Right lobe of liver (tissue), 6 donors: ENCODE measurements at regions not wholly inside any gene's neighbourhood (a gene's known extent, or its start where the extent isn't known, plus 50 kb on each side); places are given as distances from the start of the nearest gene placed in this dataset.

Source experiments
- ATAC-seq, 4 donors: fragments of 200-7000 bp; cut with Tn5 transposase; one replicate each; pipeline ENCODE4 v1.9.1; 2020; ENCODE audit warnings: mild to moderate bottlenecking in 4 of 4, moderate library complexity in 4 of 4
- DNase-seq, 3 donors: peaks; one replicate each; pipeline ENCODE4 v3.0.0-alpha.2; 2020
- H3K27ac ChIP-seq, 3 donors: fragments of 200-600 bp; one replicate each; pipeline ENCODE4 v1.8.0; 2022
- H3K27me3 ChIP-seq, 2 donors: fragments of 200-600 bp; one replicate each; pipeline ENCODE4 v1.8.0; 2022
- H3K36me3 ChIP-seq, 4 donors: fragments of 200-600 bp; sonication (generic) in 1 of 4; one replicate each; pipeline versions ENCODE4 v1.5.1 to v1.8.0; 2017 to 2022; ENCODE audit warnings: control low read depth in 1 of 4
- H3K4me1 ChIP-seq, 4 donors: fragments of 200-600 bp; sonication (generic) in 1 of 4; one replicate each; pipeline versions ENCODE4 v1.5.1 to v1.8.0; 2017 to 2022; ENCODE audit warnings: control low read depth in 1 of 4
- H3K4me3 ChIP-seq, 3 donors: fragments of 200-600 bp; one replicate each; pipeline ENCODE4 v1.8.0; 2022
- H3K9me3 ChIP-seq, 4 donors: fragments of 200-600 bp; sonication (generic) in 1 of 4; one replicate each; pipeline versions ENCODE4 v1.5.1 to v1.8.0; 2017 to 2022; ENCODE audit warnings: control low read depth in 1 of 4
- CTCF ChIP-seq, 4 donors: fragments of 200-600 bp in 3 of 4; fragments of 450-650 bp in 1 of 4; IDR thresholded peaks; one replicate each; pipeline versions ENCODE4 v1.5.1 to v1.8.0; 2016 to 2022; ENCODE audit warnings: antibody characterized with exemption in 4 of 4, mild to moderate bottlenecking in 2 of 4
- POLR2A ChIP-seq: fragments of 450-650 bp; IDR thresholded peaks from one replicate; pipeline ENCODE4 v1.6.1; 2017; ENCODE audit warnings: antibody characterized with exemption, mild to moderate bottlenecking
- WGBS: methylation state at CpG from one replicate; pipeline ENCODE4 v1.1.6; 2018; ENCODE audit warnings: low coverage, low lambda C conversion rate; ENCODE audit not compliant: insufficient coverage; ENCODE audit errors: missing lambda C conversion rate; 5-methylcytosine and 5-hydroxymethylcytosine counted together
- intact Hi-C, 2 donors: fragments of 100-400 bp; cut with DNase I; formaldehyde crosslinking; loops; one replicate each; pipeline versions ENCODE4 v1.11.2 to v1.14.1; 2022
- donor health status: DM: no; HTN: yes; CAD: no.
- donor health status: DM: no; HTN: no; CAD: no.
- donor health status: DM: no; HTN: no; CAD: no.
- donor health status: DM: no; HTN: yes; CAD: no.
- donor health status: DM: no; HTN: yes; CAD: no.

GRCh38 chr17:83147280-83147679 lies 67.9 kb downstream of the METRNL start:
- intact Hi-C loops = no loop called here
- no peak for ATAC-seq
- no peaks in the 10 kb centered on the region for H3K4me1 ChIP-seq
- no peaks in the 10 kb centered on the region for H3K36me3 ChIP-seq
- no peak overlapping the region for H3K4me3 ChIP-seq
- no peak for DNase-seq
- no peaks in the 10 kb centered on the region for H3K9me3 ChIP-seq
- no peak overlapping the region for H3K27ac ChIP-seq
- TF ChIP-seq POLR2A = no peak
- no peaks in the 10 kb centered on the region for H3K27me3 ChIP-seq

GRCh38 chr17:83148317-83149028 lies 69.1 kb downstream of the METRNL start:
- WGBS = 44% methylated on average over 6 of the region's 17 CpGs
- no peaks in the 10 kb centered on the region for H3K36me3 ChIP-seq
- intact Hi-C loops = no loop called here
- ATAC-seq (no peak), DNase-seq (no peak)
- TF ChIP-seq CTCF (IDR thresholded peaks at IDR 0.05) (no peak), POLR2A (no peak)
- no peaks in the 10 kb centered on the region for H3K9me3 ChIP-seq
- H3K27ac ChIP-seq = no peak overlapping the region
- no peaks in the 10 kb centered on the region for H3K4me1 ChIP-seq
- no peaks in the 10 kb centered on the region for H3K27me3 ChIP-seq
- no peak overlapping the region for H3K4me3 ChIP-seq

GRCh38 chr17:83149029-83149725 lies 69.8 kb downstream of the METRNL start:
- H3K9me3 ChIP-seq = no peaks in the 10 kb centered on the region
- H3K36me3 ChIP-seq = no peaks in the 10 kb centered on the region
- no peaks in the 10 kb centered on the region for H3K4me1 ChIP-seq
- TF ChIP-seq POLR2A (no peak), CTCF (IDR thresholded peaks at IDR 0.05) (no peak)
- intact Hi-C loops = no loop called here
- no peak overlapping the region for H3K4me3 ChIP-seq
- no peak for ATAC-seq
- WGBS = 74% methylated on average over 3 of the region's 9 CpGs
- no peak overlapping the region for H3K27ac ChIP-seq
- H3K27me3 ChIP-seq = no peaks in the 10 kb centered on the region
- no peak for DNase-seq

GRCh38 chr17:83149761-83150251 lies 70.4 kb downstream of the METRNL start:
- no peak for DNase-seq
- 76% methylated on average over 2 of the region's 15 CpGs for WGBS
- H3K4me1 ChIP-seq = no peaks in the 10 kb centered on the region

More at GRCh38 chr17:83149761-83150251, 70.4 kb downstream of the METRNL start:
- intact Hi-C loops = no loop called here
- no peak for TF ChIP-seq CTCF (IDR thresholded peaks at IDR 0.05)
- no peak for TF ChIP-seq POLR2A
- Histone ChIP-seq H3K4me3 (no peak overlapping the region), H3K27me3 (no peaks in the 10 kb centered on the region), H3K9me3 (no peaks in the 10 kb centered on the region), H3K36me3 (no peaks in the 10 kb centered on the region), H3K27ac (no peak overlapping the region)
- ATAC-seq = no peak
